ENCODE measurements at regions not wholly inside any gene's neighbourhood (a gene's known extent, or its start where the extent isn't known, plus 50 kb on each side); places are given as distances from the start of the nearest gene placed in this dataset.

GRCh38 chr9:2992427-2992826 is 148.5 kb upstream of the PUM3 start:
- TF ChIP-seq CTCF (IDR thresholded peaks at IDR 0.05): no peak
- no peak for TF ChIP-seq POLR2A (IDR thresholded peaks at IDR 0.05)
